CD8-positive, alpha-beta memory T cell (primary cell): ENCODE measurements at regions not wholly inside any gene's neighbourhood (a gene's known extent, or its start where the extent isn't known, plus 50 kb on each side); places are given as distances from the start of the nearest gene placed in this dataset.
A peak's percentile ranks its signal among the peaks of the same experiment; 100 is the strongest.
"Not testable (repeated sequence)": the region's sequence is repeated elsewhere in the genome, so short reads cannot be mapped to it uniquely, and the experiment has no call there.

Source experiments
- CTCF ChIA-PET: fragments of 350-600 bp; sonication (Branson Sonifier 250); formaldehyde crosslinking; loops from one replicate; lab custom pipeline; 2021; ENCODE audit warnings: antibody characterized with exemption; lab: Charles Lee
- POLR2A ChIA-PET: fragments of 350-600 bp; sonication (Branson Sonifier 250); formaldehyde crosslinking; loops from one replicate; lab custom pipeline; 2021; ENCODE audit warnings: antibody characterized with exemption; lab: Charles Lee
- DNase-seq, 5 donors: peaks; one replicate each; pipeline versions ENCODE4 v3.0.0 to v3.0.0-alpha.2; 2020 to 2022; ENCODE audit warnings: mixed read lengths in 1 of 5
- H3K27ac ChIP-seq: one replicate; pipeline ENCODE4 v1.7.0; 2013; ENCODE audit warnings: low read depth, mild to moderate bottlenecking, low read length, moderate library complexity
- H3K27me3 ChIP-seq: 2 replicates; pipeline ENCODE4 v1.7.0; 2013; ENCODE audit warnings: low read length, mild to moderate bottlenecking; ENCODE audit not compliant: insufficient read depth, poor library complexity, severe bottlenecking
- H3K36me3 ChIP-seq: 2 replicates; pipeline ENCODE4 v1.7.0; 2013; ENCODE audit warnings: mild to moderate bottlenecking, low read length, moderate library complexity; ENCODE audit not compliant: insufficient read depth
- H3K4me1 ChIP-seq: 2 replicates; pipeline ENCODE4 v1.7.0; 2013; ENCODE audit warnings: mild to moderate bottlenecking, low read length, moderate library complexity; ENCODE audit not compliant: insufficient read depth
- H3K4me3 ChIP-seq: 2 replicates; pipeline ENCODE4 v1.7.0; 2013; ENCODE audit warnings: mild to moderate bottlenecking, low read length
- H3K9me3 ChIP-seq: 2 replicates; pipeline ENCODE4 v1.7.0; 2013; ENCODE audit warnings: mild to moderate bottlenecking, low read length
- H3K27ac Mint-ChIP-seq, 8 donors: one replicate each; pipeline ENCODE4 v1.8.0; 2020 to 2021; ENCODE audit warnings: mixed read lengths in 8 of 8, mild to moderate bottlenecking in 6 of 8, inconsistent platforms in 3 of 8, moderate library complexity in 3 of 8
- H3K27me3 Mint-ChIP-seq, 2 donors: one replicate each; pipeline ENCODE4 v1.8.0; 2020 to 2021; ENCODE audit warnings: mixed read lengths in 2 of 2, mild to moderate bottlenecking in 1 of 2, moderate library complexity in 1 of 2
- H3K36me3 Mint-ChIP-seq, 3 donors: one replicate each; pipeline ENCODE4 v1.8.0; 2020 to 2021; ENCODE audit warnings: mixed read lengths in 3 of 3, inconsistent platforms in 1 of 3, mild to moderate bottlenecking in 1 of 3
- H3K4me1 Mint-ChIP-seq, 3 donors: one replicate each; pipeline ENCODE4 v1.8.0; 2020 to 2021; ENCODE audit warnings: mixed read lengths in 3 of 3, inconsistent platforms in 1 of 3, mild to moderate bottlenecking in 1 of 3
- H3K4me3 Mint-ChIP-seq, 7 donors: one replicate each; pipeline ENCODE4 v1.8.0; 2020 to 2021; ENCODE audit warnings: mixed read lengths in 7 of 7, mild to moderate bottlenecking in 6 of 7, moderate library complexity in 4 of 7, inconsistent platforms in 2 of 7
- H3K9me3 Mint-ChIP-seq, 5 donors: one replicate each; pipeline ENCODE4 v1.8.0; 2020 to 2022; ENCODE audit warnings: mixed read lengths in 5 of 5, mild to moderate bottlenecking in 3 of 5, moderate library complexity in 2 of 5, inconsistent platforms in 1 of 5

DNA sequence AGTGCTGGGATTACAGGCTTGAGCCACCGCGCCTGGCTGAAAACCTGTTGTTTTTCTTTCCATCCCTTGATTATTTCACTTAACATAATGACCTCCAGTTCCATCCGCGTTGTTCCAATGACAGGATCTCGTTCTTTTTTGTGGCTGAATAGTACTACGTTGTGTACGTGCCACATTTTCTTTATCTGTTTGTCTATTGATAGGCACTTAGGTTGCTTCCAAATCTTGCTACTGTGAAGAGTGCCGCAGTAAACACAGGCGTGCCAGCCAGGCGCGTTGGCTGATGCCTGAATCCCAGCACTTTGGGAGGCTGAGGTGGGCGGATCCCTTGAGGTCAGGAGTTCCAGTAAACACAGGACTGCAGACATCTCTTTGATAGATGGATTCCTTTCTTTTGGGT, 165.1 kb downstream of the LAT start:
- H3K27ac ChIP-seq, H3K36me3 ChIP-seq, H3K9me3 Mint-ChIP-seq, H3K4me3 ChIP-seq, DNase-seq, CTCF ChIA-PET, H3K9me3 ChIP-seq, H3K27me3 Mint-ChIP-seq, POLR2A ChIA-PET, H3K27me3 ChIP-seq: not testable (repeated sequence)
- peaks cover 41% of the 10 kb centered on the region for H3K4me1 ChIP-seq
- Mint-ChIP-seq H3K4me3 (peak overlapping the region in 4 of 7 donors; percentile 31 to 66 (median 44)), H3K36me3 (peaks cover 0 to 23% (median 8%) of the 10 kb centered on the region in 3 donors), H3K4me1 (peaks cover 45 to 58% (median 46%) of the 10 kb centered on the region in 3 donors), H3K27ac (peak overlapping the region; percentile 81 to 99 (median 96))

DNA sequence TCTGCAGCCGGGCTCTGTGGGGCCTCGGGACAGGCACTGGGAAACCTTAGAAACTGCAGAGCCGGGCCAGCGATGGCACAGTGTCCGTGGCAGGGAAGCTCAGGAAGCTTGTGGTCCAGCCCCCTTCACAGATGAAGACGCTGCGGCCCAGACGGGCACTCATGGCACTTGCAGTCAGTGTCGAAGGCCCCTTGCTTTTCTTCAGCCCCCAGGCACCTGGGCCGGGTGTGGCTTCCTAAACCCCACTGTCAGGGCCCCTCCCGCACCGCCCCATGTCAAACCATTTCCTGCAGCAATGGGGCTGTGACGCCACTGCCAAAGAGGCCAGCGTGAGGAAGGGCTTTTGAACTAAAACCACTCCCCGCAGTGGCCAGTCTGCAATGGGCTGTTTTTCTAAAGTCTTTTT, 164.0 kb downstream of the LAT start:
- Mint-ChIP-seq H3K36me3 (peaks cover 0 to 21% (median 8%) of the 10 kb centered on the region in 3 donors), H3K27ac (peak overlapping the region; percentile 81 to 99 (median 94)), H3K4me3 (peak overlapping the region in 6 of 7 donors; percentile 33 to 81 (median 62)), H3K27me3 (no peaks in the 10 kb centered on the region), H3K9me3 (no peaks in the 10 kb centered on the region), H3K4me1 (peaks cover 40 to 52% (median 44%) of the 10 kb centered on the region in 3 donors)
- Histone ChIP-seq H3K27me3 (no peaks in the 10 kb centered on the region), H3K4me1 (peaks cover 32% of the 10 kb centered on the region), H3K4me3 (no peak overlapping the region), H3K36me3 (no peaks in the 10 kb centered on the region), H3K9me3 (no peaks in the 10 kb centered on the region), H3K27ac (peak overlapping the region; percentile 16)
- ChIA-PET POLR2A (no interaction called here), CTCF (no interaction called here)
- peak; percentile 57 to 95 (median 88) for DNase-seq

DNA sequence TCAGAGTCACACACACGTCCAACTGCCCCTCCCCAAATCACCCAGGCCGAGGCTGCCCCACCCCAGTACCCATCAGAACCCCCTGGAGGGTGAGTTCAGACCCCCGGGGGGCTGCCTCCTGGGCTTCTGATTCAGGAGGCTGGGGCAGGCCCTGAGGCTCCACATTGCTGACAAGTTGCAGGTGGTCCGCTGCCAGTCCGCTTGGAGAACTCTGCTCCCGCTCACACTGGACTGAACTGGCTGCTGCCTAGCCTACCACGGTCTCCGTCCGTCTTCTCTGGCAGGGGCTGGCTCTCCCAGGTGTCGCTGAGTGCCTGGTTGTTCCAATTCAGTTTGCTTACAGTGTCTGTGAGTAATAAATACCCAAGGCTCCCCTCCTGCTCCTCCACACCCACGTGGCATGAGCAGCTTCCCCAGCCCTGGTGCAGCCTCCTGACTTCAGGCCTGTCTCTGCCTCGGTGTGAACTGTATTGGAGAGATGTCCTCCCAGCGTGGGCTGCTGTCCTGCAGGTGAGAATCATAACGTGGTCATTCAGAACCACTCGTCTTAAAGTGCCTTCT, 163.4 kb downstream of the LAT start:
- no peak overlapping the region for H3K4me3 ChIP-seq
- no peaks in the 10 kb centered on the region for H3K9me3 ChIP-seq
- no peaks in the 10 kb centered on the region for H3K9me3 Mint-ChIP-seq
- no peaks in the 10 kb centered on the region for H3K36me3 ChIP-seq
- POLR2A ChIA-PET, result no interaction called here
- peak overlapping the region in 5 of 7 donors; percentile 33 to 81 (median 66) for H3K4me3 Mint-ChIP-seq
- peaks cover 39 to 50% (median 44%) of the 10 kb centered on the region in 3 donors for H3K4me1 Mint-ChIP-seq
- H3K36me3 Mint-ChIP-seq, result peaks cover 0 to 22% (median 8%) of the 10 kb centered on the region in 3 donors
- H3K27ac ChIP-seq, result peak overlapping the region; percentile 16
- CTCF ChIA-PET, result no interaction called here
- peaks cover 0 to 1% of the 10 kb centered on the region in 2 donors for H3K27me3 Mint-ChIP-seq
- H3K27ac Mint-ChIP-seq, result peak overlapping the region; percentile 86 to 99 (median 96)
- H3K27me3 ChIP-seq, result no peaks in the 10 kb centered on the region
- DNase-seq, result peak in 1 of 5 donors; percentile 55
- H3K4me1 ChIP-seq, result peaks cover 26% of the 10 kb centered on the region

DNA sequence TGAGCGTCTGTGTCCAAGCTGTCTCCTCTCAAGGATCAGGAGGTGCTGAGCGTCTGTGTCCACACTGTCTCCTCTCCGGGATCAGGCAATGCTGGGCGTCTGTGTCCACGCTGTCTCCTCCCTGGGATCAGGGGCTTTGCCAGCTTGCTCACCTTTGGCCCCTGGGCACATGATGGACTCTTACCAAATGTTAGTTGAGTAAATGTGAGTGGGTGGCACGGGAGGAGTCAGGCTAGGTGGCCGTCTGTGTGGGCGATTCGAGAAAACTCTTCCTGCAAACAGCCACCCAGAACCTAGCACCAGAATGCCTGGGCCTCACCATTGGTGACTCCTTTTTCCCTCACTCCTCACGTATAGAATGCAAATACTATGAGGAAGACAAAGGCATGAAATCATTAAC, 162.9 kb downstream of the LAT start:
- H3K9me3 ChIP-seq, DNase-seq, H3K9me3 Mint-ChIP-seq, H3K27me3 Mint-ChIP-seq, CTCF ChIA-PET, POLR2A ChIA-PET, H3K27me3 ChIP-seq, H3K36me3 ChIP-seq, H3K4me3 ChIP-seq, H3K27ac ChIP-seq: not testable (repeated sequence)
- Mint-ChIP-seq H3K27ac (peak overlapping the region; percentile 75 to 99 (median 90)), H3K4me1 (peaks cover 37 to 50% (median 44%) of the 10 kb centered on the region in 3 donors), H3K36me3 (peaks cover 0 to 27% (median 8%) of the 10 kb centered on the region in 3 donors), H3K4me3 (peak overlapping the region in 2 of 7 donors; percentile 9 to 13)
- H3K4me1 ChIP-seq, result peaks cover 26% of the 10 kb centered on the region

DNA sequence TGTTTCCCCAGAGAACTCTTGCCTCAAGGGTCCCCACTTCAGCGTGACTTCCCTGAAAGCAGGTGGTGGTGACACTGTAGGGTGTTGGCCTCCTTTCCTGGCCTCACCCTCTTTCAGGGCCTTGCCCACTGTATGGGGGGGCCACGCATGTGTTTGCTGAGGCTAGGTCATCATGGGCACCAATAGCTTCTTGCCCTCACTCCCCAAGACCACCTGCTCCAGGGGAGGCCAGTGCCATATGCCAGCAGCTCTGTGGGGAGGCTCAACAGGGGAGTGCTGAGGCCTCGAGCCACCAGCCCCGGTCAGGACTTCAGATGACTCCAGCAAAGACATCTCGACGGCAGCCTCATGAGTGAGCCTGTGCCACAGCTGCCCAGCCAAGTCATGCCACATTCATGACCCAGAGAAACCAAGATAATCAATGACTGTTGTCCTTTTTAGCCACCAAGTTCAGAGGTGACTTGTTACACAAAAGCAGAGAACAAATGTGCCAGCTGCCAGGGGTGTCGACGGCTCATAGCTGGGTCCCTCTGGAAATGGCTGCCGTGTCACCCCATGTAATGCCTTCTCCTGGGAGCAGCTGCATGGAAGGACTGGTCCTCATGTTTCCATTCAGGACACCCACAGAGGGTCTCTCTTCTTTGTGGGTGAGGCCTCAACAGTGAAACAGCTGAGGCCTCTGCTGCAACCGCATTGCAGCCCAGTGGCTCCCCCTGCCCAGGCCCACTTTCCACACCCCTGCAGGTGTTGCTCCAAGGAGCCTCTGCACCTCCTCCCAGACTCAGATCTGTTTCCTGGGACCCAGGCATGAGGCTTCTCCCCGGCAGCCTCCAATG, 162.2 kb downstream of the LAT start:
- DNase-seq, CTCF ChIA-PET, H3K27me3 ChIP-seq, H3K9me3 ChIP-seq, H3K27me3 Mint-ChIP-seq, H3K9me3 Mint-ChIP-seq, H3K27ac ChIP-seq, H3K36me3 ChIP-seq, H3K4me3 ChIP-seq, H3K4me3 Mint-ChIP-seq, POLR2A ChIA-PET: not testable (repeated sequence)
- peaks cover 26% of the 10 kb centered on the region for H3K4me1 ChIP-seq
- Mint-ChIP-seq H3K36me3 (peaks cover 0 to 31% (median 8%) of the 10 kb centered on the region in 3 donors), H3K27ac (peak overlapping the region; percentile 75 to 99 (median 90)), H3K4me1 (peaks cover 34 to 50% (median 44%) of the 10 kb centered on the region in 3 donors)

DNA sequence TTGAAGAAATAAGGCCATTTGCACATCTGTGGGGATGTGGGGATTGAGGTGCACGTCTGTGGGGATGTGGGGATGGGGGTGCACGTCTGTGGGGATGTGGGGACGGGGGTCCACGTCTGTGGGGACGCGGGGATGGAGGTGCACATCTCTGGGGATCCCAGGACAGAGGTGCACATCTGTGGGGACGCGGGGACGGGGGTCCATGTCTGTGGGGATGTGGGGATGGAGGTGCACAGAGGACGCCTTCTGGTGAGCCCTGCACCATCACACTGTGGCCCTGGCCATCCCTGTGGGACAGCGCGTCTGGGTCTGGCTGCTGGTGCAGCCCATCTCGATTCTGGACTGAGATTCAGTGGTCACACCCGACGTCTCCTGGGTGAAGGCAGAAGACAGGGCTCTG, 161.4 kb downstream of the LAT start:
- Histone ChIP-seq H3K27me3 (no peaks in the 10 kb centered on the region), H3K4me3 (no peak overlapping the region), H3K36me3 (no peaks in the 10 kb centered on the region), H3K27ac (no peak overlapping the region), H3K9me3 (no peaks in the 10 kb centered on the region), H3K4me1 (peaks cover 26% of the 10 kb centered on the region)
- DNase-seq, result no peak
- H3K27me3 Mint-ChIP-seq, result peaks cover 0 to 1% of the 10 kb centered on the region in 2 donors
- H3K4me3 Mint-ChIP-seq, result peak overlapping the region in 1 of 7 donors; percentile 46
- ChIA-PET POLR2A (no interaction called here), CTCF (no interaction called here)
- peaks cover 0 to 31% (median 8%) of the 10 kb centered on the region in 3 donors for H3K36me3 Mint-ChIP-seq
- H3K9me3 Mint-ChIP-seq, result no peaks in the 10 kb centered on the region
- peaks cover 34 to 50% (median 44%) of the 10 kb centered on the region in 3 donors for H3K4me1 Mint-ChIP-seq
- peak overlapping the region; percentile 47 to 99 (median 90) for H3K27ac Mint-ChIP-seq

DNA sequence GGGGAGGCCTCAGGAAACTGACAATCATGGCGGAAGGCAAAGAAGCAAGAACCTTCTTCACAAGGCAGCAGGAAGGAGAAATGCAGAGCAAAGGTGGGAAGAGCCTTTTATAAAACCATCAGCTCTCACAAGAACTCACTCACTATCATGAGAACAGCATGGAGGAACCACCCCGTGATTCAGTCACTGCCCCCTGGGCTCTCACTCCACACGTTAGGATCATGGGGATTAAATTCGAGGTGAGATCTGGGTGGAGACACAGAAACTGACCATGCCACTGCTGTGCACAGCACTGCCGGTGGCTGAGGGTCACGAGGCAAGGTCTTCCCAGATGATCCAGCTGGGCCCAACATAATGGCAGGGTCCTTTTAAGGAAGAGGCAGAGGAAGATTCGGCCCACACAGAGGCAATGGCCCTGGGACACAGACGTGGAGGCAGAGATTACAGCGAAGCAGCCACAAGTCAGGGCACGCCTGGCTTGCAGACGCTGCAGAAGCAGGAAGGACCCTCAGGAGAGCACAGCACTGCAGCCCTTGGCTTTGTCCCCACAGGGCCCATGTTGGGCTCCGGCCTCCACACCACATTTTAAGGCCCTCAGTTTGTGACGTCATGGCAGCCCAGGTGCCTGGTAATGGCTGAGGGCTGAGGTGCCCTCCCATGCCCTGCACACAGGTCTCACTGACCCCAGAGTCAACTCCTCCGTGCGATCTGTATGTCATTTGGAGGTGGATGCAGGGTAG, 160.8 kb downstream of the LAT start:
- not testable (repeated sequence) for H3K27me3 ChIP-seq

More for the DNA sequence above, 160.8 kb downstream of the LAT start:
- Mint-ChIP-seq H3K4me3 (peak overlapping the region in 2 of 7 donors; percentile 1 to 46), H3K36me3 (peaks cover 0 to 31% (median 8%) of the 10 kb centered on the region in 3 donors), H3K4me1 (peaks cover 34 to 50% (median 43%) of the 10 kb centered on the region in 3 donors), H3K27ac (peak overlapping the region; percentile 47 to 99 (median 84))
- H3K9me3 Mint-ChIP-seq, POLR2A ChIA-PET, CTCF ChIA-PET, H3K9me3 ChIP-seq, DNase-seq, H3K27ac ChIP-seq, H3K27me3 Mint-ChIP-seq, H3K4me3 ChIP-seq, H3K36me3 ChIP-seq: not testable (repeated sequence)
- peaks cover 26% of the 10 kb centered on the region for H3K4me1 ChIP-seq
